HG02610 (cell line): ENCODE measurements at regions not wholly inside any gene's neighbourhood (a gene's known extent, or its start where the extent isn't known, plus 50 kb on each side); places are given as distances from the start of the nearest gene placed in this dataset.
"Not testable (repeated sequence)": the region's sequence is repeated elsewhere in the genome, so short reads cannot be mapped to it uniquely, and the experiment has no call there.

Experiments
- ATAC-seq: cut with Tn5 transposase; IDR thresholded peaks from one replicate; pipeline ENCODE4 v1.9.1; 2021; ENCODE audit warnings: mild to moderate bottlenecking, moderate library complexity; ENCODE audit not compliant: unreplicated experiment

DNA sequence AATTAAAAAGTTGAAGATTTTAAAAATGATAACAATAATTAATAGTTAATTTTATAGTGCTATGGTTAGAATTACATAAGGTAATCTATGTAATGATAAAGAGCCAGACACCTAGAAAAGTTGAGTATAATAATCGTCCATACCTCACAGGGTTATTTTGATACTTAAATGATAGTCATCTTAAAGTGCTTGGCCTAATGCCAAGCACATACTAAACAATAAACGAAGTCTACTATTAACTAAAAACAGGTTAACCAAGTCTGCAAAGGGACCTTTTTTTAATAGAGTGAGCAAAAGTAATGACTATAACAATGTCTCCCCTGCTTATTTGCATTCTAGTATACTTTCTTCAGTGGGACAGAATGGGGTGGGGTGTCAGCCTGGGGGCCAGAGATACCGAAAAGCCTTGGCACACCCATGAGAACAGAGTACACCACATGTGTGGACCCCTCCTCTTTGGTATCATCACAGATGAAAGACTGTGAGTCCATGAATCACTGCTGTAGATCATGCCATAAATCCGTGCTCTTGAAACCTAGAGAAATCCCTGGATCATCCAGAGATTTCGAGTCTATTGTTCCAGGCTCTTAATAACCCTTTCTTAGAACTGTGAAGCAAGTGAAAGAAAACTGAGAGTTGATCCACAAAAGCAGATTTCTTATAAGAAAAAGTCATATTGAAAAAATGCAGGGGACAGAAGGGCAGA, 249.5 kb downstream of the PRELID2 start:
- ATAC-seq: no peak

DNA sequence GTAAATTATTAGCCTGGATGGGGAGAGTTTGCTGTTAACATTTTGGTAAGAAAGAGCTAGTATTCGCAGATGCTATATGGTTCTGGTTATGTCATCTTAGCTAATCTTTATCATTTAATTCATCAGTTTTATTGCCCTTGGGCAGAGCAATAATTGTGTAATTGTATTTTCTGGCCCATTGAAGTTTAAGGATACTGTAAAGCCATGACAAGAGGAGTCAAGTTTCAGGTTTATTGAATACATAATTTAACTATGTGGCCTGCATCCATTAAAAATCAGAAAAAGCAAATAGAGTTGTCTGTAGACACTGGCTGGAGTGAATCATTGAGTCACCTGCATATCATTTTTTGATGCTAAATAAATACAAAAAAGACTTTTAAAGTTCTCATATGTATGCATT, 255.8 kb downstream of the PRELID2 start:
- ATAC-seq: no peak

DNA sequence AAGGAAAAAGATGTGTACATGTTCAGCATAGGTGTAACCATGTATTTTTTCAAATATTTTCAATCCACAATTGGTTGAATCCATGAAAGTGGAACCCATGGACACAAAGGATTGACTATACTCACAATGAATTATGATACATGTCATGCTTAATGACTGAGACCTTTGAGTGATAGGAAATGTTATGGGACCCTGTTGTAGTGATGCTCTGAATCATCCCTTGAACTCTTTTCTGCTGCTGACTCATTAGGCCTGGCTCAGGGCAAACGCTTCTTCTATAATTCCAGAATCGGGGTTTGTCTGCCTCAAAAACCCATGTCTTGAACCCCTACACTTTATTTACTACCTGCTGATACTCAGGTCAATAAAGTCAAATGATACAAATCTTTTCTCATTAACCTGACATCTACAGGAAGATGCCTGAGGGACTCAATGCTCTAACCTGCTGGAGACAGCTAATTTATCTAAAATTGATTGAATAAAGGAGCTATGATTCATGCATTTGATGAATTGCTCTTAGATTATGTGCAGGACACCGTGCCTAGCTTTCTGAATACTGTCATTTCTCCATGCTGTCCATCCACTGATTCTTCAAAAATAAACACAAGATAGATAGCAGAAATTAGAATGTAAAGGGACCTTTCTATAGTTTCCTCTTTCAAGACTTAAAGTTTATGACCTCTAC, 260.1 kb downstream of the PRELID2 start:
- no peak for ATAC-seq

DNA sequence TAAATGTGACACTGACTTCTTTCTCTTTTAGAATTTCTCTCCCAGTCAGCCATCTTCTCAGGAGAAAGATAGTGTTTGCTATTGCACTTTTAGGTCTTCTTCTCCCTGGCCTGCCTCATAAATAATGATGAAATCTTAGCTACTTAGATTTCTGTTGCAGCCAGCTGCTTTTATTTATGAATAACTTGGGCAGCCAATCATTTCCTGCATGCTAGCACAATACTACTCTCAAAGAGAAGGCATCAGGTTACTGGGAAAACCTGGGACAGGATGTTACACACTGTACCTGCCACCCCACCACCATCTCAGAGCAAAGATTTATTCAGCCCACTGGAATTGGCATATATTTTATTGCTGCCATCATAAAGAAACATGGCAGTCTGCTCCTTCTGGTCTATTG, 266.6 kb downstream of the PRELID2 start:
- no peak for ATAC-seq

DNA sequence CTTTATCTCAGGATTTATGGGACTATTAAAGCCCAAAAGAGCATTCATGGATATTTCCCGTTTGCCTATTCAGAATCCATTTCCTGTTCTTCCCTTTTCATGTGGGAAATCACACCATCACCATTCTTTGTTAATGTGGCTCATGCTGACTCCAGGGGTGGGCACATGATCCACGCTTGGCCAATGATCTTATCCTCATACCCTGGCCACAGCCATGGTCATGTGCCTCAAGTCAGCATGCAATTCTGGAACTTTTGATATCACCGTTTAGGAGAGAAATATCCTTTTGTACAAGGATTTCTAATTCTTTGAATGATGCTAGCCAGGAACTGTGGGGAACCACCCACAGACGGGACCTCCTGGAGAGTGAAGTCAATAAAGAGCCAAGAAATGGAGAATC, 272.2 kb downstream of the PRELID2 start:
- no peak for ATAC-seq

DNA sequence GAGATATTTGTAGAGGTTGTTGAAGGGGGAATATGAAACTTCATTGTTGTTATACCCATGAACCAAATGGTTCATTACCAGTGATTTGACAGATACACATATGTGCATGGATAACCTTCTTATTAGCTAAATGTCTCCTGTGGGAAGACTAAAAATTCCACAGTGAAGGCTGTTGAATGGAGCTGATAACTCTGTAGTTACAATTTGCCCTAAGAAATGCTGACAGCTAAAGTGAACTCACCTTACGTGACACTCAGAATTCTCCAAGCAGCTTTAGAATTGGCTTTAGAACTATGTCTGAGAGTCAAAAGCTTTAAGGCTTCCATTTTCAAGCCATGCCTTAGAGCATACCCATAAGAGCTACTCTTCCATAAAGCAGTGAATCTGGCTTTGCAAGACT, 276.9 kb downstream of the PRELID2 start:
- ATAC-seq: no peak

DNA sequence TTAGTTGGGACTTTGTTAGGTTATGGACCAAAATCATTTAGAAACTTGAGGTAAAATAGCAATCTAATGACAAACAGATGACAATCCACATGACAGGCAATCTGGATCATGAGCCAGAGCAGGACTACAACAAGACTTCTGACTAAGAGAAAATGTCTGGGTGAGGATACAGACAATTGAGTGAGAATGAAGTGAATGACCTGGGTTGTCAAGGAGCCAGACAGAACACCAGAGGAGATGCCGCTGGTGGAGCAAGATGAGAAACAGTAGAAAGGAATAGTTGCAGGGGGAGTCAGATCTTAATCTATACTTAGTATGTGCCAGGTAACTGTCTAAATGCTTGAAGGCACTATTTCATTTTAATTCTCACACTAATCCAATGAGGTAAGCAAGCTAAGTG, 277.8 kb downstream of the PRELID2 start:
- ATAC-seq: no peak

DNA sequence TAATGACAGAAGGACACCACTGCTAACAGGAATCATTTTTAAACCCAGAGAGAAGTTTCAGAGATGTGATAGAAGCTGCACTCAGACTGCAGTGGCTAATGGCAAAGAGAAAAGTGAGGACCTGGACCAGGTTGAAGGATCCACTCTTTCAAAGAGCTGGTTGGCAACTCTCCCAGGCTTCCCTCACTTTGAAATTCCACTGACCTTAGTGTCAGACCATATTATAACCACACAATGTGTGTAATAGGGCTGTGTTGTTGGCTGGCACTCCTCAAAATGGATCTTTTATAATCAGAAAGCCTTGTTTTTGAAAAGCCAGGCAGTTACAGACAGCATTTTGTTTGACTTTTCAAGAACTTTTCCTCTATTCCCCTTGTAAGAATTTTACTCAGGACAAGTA, 280.7 kb downstream of the PRELID2 start:
- ATAC-seq: no peak

DNA sequence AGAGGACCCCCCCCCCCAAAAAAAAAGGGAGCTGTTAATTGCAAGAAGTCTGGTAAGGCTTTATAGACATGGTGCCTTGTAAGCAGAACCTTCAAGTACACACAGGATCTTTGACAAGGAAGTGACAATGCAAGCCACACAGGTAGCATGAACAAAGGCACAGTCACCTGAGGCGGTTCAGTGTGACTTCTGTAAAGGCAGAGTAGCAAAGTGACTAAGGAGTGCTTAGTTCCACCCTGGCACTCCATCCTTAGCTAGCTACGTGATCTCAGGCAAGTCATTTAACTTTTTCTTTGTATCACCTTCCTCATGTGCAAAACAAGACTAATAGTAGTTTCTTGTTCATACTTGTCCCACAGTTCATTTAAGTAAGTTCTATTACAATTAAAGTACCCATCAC, 282.0 kb downstream of the PRELID2 start:
- no peak for ATAC-seq

DNA sequence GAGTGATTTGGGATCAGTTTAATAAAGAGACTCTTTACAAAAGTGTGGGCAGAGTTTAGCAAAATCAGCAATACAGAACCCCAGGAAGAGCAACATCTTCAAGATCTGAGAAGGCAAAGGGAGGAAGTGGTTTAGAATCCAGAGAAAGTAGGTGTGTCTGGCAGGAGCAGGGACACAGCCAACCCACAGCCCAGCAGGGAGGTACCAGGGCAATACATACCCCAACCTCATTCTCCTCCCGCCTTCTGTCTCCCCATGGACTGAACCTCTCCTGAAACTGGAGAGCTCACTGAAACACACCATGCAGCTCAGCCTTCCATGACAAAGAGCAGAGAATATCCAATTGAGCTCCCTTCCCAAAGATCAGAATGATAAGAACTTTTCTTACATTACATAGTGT, 283.4 kb downstream of the PRELID2 start:
- no peak for ATAC-seq

DNA sequence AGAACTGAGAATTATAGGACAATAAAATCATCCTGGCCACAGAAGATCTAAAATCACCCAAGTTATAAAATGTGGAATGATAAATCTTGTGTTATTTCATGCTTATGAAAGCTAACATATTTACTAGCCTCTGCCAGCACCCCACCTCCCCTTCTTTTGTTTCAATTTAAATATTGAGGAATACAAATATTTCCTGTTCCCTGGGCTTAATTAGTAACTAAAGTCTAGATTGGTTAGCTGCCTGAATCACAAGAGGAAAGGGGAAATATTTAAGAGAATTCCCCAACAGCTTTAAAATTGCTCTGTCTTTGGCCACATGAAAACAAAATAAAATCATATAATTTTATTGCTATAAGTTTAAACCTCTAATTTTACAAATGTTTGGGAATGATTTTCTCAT, 287.0 kb downstream of the PRELID2 start:
- ATAC-seq: no peak

DNA sequence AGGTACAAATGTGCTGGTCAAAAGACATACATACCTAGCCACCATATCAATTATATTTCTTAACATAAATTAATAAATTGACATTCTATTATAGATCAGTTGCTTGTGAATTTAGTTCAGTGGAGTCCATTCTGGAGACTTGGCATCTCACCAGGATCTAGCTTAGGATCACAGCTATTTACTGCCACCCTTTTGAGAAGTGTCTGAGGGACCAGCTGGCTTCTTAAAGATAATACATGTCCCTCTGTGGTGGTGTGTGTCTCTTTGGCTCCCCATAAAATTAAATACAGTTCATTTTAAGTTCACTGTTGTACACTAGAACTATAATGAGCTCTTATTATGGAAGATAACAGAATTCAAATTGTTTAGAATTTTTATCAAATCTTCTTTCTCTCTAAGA, 290.7 kb downstream of the PRELID2 start:
- ATAC-seq: no peak

DNA sequence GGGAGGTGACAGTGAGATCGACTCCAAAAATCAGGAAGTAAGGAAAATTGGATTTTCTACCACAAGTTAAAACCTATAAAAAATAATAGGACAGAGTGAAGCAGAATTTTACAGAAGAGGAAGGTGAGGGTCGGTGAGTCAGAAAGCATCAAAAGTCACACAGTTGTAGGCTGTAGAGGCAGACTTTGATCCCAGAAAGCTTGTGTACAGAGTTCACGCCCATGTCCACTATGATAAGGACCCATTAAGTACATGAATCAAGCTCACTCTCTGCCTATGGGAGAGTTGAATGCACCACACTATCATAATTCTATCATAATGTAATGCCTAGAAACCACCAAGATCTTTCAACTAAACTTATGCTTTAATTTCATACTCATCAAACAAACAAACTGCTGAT, 291.2 kb downstream of the PRELID2 start:
- ATAC-seq: no peak

DNA sequence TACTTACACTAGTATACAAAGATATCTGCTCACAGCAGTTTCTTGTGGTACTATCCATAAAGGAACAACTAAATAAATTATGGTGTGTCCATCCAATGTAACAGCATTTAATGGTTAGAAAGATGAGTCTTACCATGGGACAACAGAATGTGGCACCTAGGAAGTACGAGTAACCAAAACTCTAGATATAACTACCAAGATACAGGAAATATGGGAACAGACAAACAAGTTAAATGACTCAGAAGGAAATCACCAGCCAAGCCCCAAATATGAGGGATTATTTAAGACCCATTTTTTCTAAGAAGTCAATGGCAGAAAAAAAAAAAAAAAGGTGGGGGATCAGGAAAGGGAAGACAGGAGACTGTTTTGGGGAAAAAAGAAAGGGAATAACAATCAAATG, 294.8 kb downstream of the PRELID2 start:
- no peak for ATAC-seq

DNA sequence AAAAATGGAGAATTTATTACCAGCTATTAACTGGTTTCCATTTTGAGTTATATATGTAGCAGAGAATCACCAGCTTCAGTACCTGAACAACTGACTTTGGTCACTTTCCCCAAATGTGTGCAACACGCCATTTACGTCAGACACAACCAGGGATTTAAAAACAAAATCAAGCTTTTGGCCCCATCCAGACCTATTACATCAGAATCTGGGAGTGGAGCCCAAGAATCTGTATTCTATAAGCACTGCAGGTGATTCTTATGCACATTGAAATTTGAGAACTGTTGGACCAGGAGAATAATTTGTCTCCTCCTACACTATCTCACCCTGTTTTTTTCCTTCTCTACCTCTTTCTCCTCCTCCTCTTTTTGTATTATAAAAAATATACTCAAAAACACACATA, 295.9 kb downstream of the PRELID2 start:
- ATAC-seq: no peak

DNA sequence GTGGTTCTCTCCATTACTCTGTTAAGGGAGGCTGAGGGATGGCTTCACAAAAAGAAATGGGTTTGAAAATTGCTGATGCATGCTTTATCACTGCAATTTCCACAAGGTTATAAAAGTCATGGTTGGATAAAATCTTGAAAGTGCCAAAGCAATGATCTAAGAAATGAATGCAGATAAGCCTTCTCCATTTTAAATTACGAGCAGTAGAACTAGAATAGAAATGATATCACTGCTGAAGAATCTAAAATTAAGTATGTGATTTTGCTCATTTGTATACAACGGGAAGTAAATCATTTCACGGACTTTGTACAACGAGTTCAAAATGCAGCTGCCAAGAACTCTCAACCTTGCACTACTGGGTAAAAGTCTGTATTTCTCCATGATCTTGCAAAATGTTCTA, 299.0 kb downstream of the PRELID2 start:
- no peak for ATAC-seq

DNA sequence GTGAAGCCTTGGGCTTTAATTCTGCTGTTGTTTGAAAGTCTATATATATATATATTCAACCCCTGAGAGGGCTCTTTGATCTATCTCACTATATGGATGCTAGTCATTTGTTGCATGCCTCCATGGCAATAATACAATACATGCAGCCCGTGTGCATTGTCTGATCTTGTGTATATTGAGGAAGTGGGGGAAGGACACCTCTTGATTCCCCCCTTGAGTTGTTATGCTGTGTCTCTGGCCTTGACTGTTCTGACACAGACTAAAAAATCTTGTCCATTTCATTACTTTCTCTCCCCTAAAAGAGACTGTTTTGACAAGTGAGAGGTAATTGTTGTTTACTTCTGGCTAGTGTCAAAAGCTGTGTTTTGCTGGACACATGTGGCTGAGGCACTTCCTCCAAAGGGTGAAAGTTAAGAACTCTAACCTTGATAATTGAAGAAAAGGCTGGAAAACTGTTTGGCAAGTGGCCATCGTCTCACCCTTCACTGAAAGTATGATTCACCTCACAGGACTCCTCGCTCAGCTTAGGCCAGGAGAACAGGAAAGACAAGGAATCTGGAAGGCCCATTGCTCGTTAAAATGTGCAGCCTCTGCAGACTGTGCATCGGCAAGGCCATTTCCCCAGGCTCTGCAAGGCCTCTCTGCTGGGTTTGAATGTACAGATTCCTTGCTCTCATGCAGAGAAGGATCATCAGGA, 304.0 kb downstream of the PRELID2 start:
- ATAC-seq: no peak

DNA sequence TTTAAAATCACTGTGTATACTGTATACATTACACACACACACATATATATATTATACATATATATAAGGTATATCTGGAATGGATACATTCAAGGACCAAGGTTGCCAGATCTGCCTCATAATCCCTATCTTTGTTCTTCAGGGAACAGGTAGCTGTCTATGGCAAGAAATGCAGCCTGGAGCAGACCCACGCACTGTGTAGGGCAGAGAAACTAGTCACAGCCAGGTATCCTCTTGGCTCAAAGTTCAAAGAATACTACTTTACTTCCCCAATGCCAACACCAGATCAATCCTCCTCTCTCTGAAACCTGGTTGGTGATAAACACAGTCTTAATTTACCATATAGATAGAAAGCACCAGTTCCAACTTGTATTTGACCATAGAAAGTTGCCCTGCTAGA, 313.6 kb downstream of the PRELID2 start:
- no peak for ATAC-seq

DNA sequence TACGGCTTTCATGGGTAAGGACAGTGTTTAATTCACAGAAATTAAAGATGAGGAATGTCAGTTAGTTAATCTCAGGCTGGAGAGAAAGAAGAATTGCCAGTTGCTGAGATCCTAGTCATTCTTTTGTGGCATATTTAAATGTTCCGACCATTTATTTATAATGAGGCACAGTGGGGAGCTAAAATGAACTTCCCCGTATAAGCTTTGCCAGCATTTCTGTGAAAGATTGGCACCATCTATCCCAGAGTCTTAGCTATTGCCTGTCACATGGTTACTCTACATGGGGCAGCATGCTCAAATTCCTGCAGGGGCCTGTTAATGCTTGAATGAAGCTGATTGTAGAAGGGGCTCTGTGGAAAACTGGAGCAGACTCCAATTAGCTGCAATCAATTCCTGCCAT, 314.1 kb downstream of the PRELID2 start:
- ATAC-seq: no peak

DNA sequence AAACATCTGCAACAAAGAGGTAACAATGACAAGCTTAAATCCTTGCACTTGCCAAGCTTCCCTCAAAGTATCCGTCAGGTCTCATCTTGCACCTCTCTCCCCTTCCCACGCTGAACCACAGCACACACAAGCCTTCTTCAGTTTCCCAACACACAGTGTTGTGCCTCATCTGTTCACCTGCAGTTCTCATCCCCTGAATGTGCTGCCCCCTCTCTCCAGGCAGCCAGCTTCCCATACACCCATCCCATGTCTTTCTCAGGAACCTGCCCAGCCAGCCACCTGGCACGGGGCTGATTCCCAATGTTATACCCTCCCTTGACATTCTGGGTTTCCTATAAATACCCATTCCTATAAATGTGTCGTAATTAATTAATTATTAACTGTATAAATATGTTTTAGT, 314.8 kb downstream of the PRELID2 start:
- ATAC-seq: no peak

DNA sequence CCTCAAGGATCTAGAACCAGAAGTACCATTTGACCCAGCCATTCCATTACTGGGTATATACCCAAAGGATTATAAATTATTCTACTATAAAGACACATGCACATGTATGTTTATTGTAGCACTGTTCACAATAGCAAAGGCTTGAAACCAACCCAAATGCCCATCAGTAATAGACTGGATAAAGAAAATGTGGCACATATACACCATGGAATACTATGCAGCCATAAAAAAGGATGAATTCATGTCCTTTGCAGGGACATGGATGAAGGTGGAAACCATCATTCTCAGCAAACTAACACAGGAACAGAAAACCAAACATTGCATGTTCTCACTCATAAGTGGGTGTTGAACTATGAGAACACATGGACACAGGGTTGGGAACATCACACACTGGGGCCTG, 317.6 kb downstream of the PRELID2 start:
- ATAC-seq: not testable (repeated sequence)

DNA sequence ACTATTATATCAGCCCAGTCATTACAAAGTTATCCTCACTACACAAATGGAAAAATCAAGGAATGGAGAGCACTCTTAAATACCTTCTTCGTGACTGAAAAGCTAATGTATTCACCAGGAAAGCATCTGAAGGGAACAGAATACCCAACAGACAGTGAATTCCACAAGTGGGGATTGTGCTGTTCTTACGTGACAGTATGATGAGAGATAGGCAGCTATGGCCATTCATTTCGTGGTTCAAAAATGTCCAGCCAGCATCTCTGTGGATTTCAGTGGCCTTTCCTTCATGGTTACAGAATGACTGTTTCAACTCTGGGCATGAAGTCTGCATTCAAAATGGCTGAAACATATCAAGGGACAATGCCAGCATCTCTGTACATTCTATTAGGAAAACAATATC, 323.8 kb downstream of the PRELID2 start:
- no peak for ATAC-seq
